Transverse colon (tissue), 4 donors: ENCODE measurements at regions not wholly inside any gene's neighbourhood (a gene's known extent, or its start where the extent isn't known, plus 50 kb on each side); places are given as distances from the start of the nearest gene placed in this dataset.

Source experiments
- DNase-seq: peaks from one replicate; pipeline ENCODE4 v3.0.0-alpha.2; 2019
- H3K27ac ChIP-seq, 4 donors: fragments of 200-600 bp; sonication (generic); 2 replicates each; pipeline ENCODE4 v1.5.1; 2016 to 2018; ENCODE audit warnings: inconsistent platforms in 4 of 4
- H3K27me3 ChIP-seq: fragments of 200-600 bp; sonication (generic); 2 replicates; pipeline ENCODE4 v1.5.1; 2017; ENCODE audit warnings: inconsistent platforms
- H3K36me3 ChIP-seq, 4 donors: fragments of 200-600 bp; sonication (generic); 2 replicates each; pipeline ENCODE4 v1.5.1; 2017 to 2019; ENCODE audit warnings: inconsistent platforms in 4 of 4
- H3K4me1 ChIP-seq, 4 donors: fragments of 200-600 bp; sonication (generic); 2 replicates each; pipeline ENCODE4 v1.5.1; 2017 to 2020; ENCODE audit warnings: inconsistent platforms in 4 of 4
- H3K4me3 ChIP-seq, 4 donors: fragments of 200-600 bp; sonication (generic); 1 replicate in 1 of 4; 2 replicates in 3 of 4; pipeline versions ENCODE4 v1.5.1 to v1.6.1; 2017 to 2019; ENCODE audit warnings: inconsistent platforms in 4 of 4
- H3K9me3 ChIP-seq, 2 donors: fragments of 200-600 bp; sonication (generic); 2 replicates each; pipeline ENCODE4 v1.5.1; 2017 to 2019; ENCODE audit warnings: inconsistent platforms in 2 of 2
- CTCF ChIP-seq, 5 experiments: fragments of 200-600 bp in 3 of 5; fragments of 450-650 bp in 2 of 5; sonication (generic) in 3 of 5; IDR thresholded peaks; 1 replicate in 2 of 5; 2 replicates in 3 of 5; pipeline ENCODE4 v1.5.1; 2016 to 2017; ENCODE audit warnings: antibody characterized with exemption in 5 of 5, inconsistent platforms in 3 of 5, mild to moderate bottlenecking in 2 of 5, moderate library complexity in 1 of 5
- EP300 ChIP-seq: sonication (generic); formaldehyde crosslinking; IDR thresholded peaks from one replicate; pipeline ENCODE4 v1.6.1; 2017; ENCODE audit warnings: antibody characterized with exemption, low read depth
- POLR2A ChIP-seq: fragments of 450-650 bp; IDR thresholded peaks from one replicate; pipeline ENCODE4 v1.6.1; 2016; ENCODE audit warnings: antibody characterized with exemption, mild to moderate bottlenecking, moderate library complexity
- POLR2AphosphoS5 ChIP-seq, 3 donors: sonication (generic); formaldehyde crosslinking; IDR thresholded peaks; one replicate each; pipeline ENCODE4 v1.6.1; 2016; ENCODE audit warnings: antibody characterized with exemption in 3 of 3
- WGBS, 2 donors: methylation state at CpG; one replicate each; pipeline ENCODE4 v1.1.5; 2018; ENCODE audit warnings: low coverage in 1 of 2; 5-methylcytosine and 5-hydroxymethylcytosine counted together
- in situ Hi-C, 4 donors: fragments of 200-750 bp; cut with MboI; loops; one replicate each; pipeline versions ENCODE4 v1.15.0 to v1.15.1; 2017; ENCODE audit warnings: low sequenced_read_pairs in 3 of 4, low pct_ligation_motif_present in 1 of 4, low pct_unique_long_range_greater_than_20kb in 1 of 4
- intact Hi-C: fragments of 100-400 bp; cut with DNase I; formaldehyde crosslinking; loops from one replicate; pipeline ENCODE4 v1.15.1; 2023; ENCODE audit warnings: low total_unique reads

- Histone ChIP-seq H3K9me3 (no peaks in the 10 kb centered on the region), H3K4me1 (no peaks in the 10 kb centered on the region), H3K4me3 (no peak overlapping the region), H3K27ac (no peak overlapping the region), H3K36me3 (no peaks in the 10 kb centered on the region), H3K27me3 (no peaks in the 10 kb centered on the region)
- intact Hi-C loops (no loop called here), in situ Hi-C loops (no loop called here)
- TF ChIP-seq POLR2AphosphoS5 (IDR thresholded peaks at IDR 0.05): no peak
- no peak for TF ChIP-seq POLR2A
- TF ChIP-seq CTCF (IDR thresholded peaks at IDR 0.05): no peak
- no peak for TF ChIP-seq EP300
- DNase-seq: no peak
- 67 to 77% methylated on average over 5 of the region's 5 CpGs for WGBS, 2 donors
Measured at GRCh38 chr15:47959617-47960413, 161.0 kb upstream of the SLC24A5 start.

DNA sequence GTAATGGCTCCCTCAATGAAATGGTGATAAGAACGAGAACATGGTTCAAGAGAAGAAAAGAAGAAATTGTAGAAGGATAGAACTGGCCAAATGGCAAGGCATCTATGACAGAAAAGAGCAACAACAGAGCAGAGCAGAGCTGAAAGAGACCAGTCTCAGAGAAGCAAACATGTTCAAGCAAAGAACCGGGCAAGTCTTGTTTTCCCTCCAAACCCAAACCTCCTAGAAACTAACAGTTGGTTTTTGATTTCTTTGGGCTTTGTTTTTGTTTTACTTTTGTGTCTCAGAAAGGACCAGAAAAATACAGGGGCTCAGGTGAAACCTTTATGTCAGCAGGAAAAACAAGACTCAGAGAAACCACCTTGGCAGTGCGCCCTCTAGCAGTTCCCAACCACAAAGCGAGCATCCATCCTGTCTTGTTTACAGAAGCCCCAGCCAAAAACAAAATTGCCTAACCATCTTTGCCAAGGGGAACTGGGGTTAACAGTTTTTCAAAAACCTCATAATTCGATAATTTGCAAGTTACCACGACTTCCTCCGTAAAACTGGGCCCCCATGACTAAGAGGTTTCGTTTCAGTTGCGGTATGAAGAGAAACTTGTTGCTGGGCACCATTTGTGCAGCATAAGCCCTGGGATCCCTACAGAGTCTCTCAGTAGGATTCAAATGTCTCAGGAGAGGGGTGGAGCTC is 159.2 kb upstream of the SLC24A5 start:
- Histone ChIP-seq H3K36me3 (no peaks in the 10 kb centered on the region), H3K27me3 (no peaks in the 10 kb centered on the region), H3K4me1 (no peaks in the 10 kb centered on the region), H3K4me3 (no peak overlapping the region), H3K27ac (no peak overlapping the region), H3K9me3 (no peaks in the 10 kb centered on the region)
- TF ChIP-seq EP300 (no peak), CTCF (IDR thresholded peaks at IDR 0.05) (no peak), POLR2A (no peak), POLR2AphosphoS5 (IDR thresholded peaks at IDR 0.05) (no peak)
- intact Hi-C loops: no loop called here
- in situ Hi-C loops: no loop called here
- WGBS, 2 donors: 70 to 82% methylated on average over 3 to 9 of the region's 9 CpGs
- peak; percentile 32 for DNase-seq

- no peak for DNase-seq
- H3K4me1 ChIP-seq: no peaks in the 10 kb centered on the region
- no peak overlapping the region for H3K4me3 ChIP-seq
- H3K27ac ChIP-seq: no peak overlapping the region
- no peaks in the 10 kb centered on the region for H3K27me3 ChIP-seq
- H3K9me3 ChIP-seq: no peaks in the 10 kb centered on the region
- 76 to 79% methylated on average over 4 of the region's 4 CpGs for WGBS, 2 donors
- no peak for TF ChIP-seq EP300
- TF ChIP-seq POLR2A: no peak
- TF ChIP-seq POLR2AphosphoS5 (IDR thresholded peaks at IDR 0.05): no peak
- TF ChIP-seq CTCF (IDR thresholded peaks at IDR 0.05): no peak
- in situ Hi-C loops: no loop called here
- no peaks in the 10 kb centered on the region for H3K36me3 ChIP-seq
- intact Hi-C loops: no loop called here
Measured at GRCh38 chr15:47963265-47963664, 157.5 kb upstream of the SLC24A5 start.

DNA sequence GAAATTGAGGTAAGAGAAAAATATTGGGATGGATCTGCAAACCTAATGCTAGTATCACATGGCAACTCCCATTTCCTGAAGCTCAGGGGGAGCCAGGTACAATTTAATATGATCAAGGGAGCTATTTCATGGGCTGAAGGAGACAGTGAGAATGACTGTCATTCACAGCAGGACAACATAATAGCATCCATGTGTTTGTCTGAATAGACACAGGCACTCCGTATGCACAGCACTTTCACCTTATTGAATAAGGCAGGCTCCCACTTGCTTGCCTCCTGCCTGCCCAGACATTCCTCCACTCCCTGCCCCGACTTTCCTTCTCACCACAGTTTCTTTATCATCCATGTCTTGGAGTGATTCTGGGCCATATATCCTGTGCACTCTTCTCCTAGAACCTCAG is 156.6 kb upstream of the SLC24A5 start:
- WGBS, 2 donors: 83 to 87% methylated on average over 2 of the region's 2 CpGs
- Histone ChIP-seq H3K4me1 (no peaks in the 10 kb centered on the region), H3K36me3 (no peaks in the 10 kb centered on the region)

More for the DNA sequence above, 156.6 kb upstream of the SLC24A5 start:
- no peak for DNase-seq
- TF ChIP-seq POLR2A (no peak), CTCF (IDR thresholded peaks at IDR 0.05) (no peak), POLR2AphosphoS5 (IDR thresholded peaks at IDR 0.05) (no peak), EP300 (no peak)
- no peaks in the 10 kb centered on the region for H3K27me3 ChIP-seq
- H3K4me3 ChIP-seq: no peak overlapping the region
- intact Hi-C loops (no loop called here), in situ Hi-C loops (no loop called here)
- no peaks in the 10 kb centered on the region for H3K9me3 ChIP-seq
- no peak overlapping the region for H3K27ac ChIP-seq
